ENCODE measurements at regions not wholly inside any gene's neighbourhood (a gene's known extent, or its start where the extent isn't known, plus 50 kb on each side); places are given as distances from the start of the nearest gene placed in this dataset.

GRCh38 chr3:153704115-153704514 lies 417.1 kb upstream of the ARHGEF26 start:
- WGBS, result 91% methylated on average over 1 of the region's 1 CpG
- DNase-seq (ENCODE audit: low spot score in 2 of 2), result no peak
- no peak for TF ChIP-seq CTCF (IDR thresholded peaks at IDR 0.05)
- no peak for TF ChIP-seq POLR2A (IDR thresholded peaks at IDR 0.05)
- no peak for TF ChIP-seq EP300 (IDR thresholded peaks at IDR 0.05)
- TF ChIP-seq POLR2AphosphoS5 (IDR thresholded peaks at IDR 0.05), result no peak
- Histone ChIP-seq H3K4me3 (no peak overlapping the region), H3K4me1 (no peaks in the 10 kb centered on the region), H3K27me3 (no peaks in the 10 kb centered on the region), H3K9me3 (no peaks in the 10 kb centered on the region), H3K36me3 (no peaks in the 10 kb centered on the region), H3K27ac (no peak overlapping the region)

- H3K36me3 ChIP-seq, result no peaks in the 10 kb centered on the region
- WGBS, result 35% methylated on average over 1 of the region's 1 CpG
- no peak for DNase-seq (ENCODE audit: low spot score in 2 of 2)
- H3K4me1 ChIP-seq, result no peaks in the 10 kb centered on the region
- no peak overlapping the region for H3K27ac ChIP-seq
- H3K27me3 ChIP-seq, result no peaks in the 10 kb centered on the region
- no peak overlapping the region for H3K4me3 ChIP-seq
- no peaks in the 10 kb centered on the region for H3K9me3 ChIP-seq
- no peak for TF ChIP-seq POLR2AphosphoS5 (IDR thresholded peaks at IDR 0.05)
- TF ChIP-seq POLR2A (IDR thresholded peaks at IDR 0.05), result no peak
Measured at GRCh38 chr3:153706706-153707105, 414.5 kb upstream of the ARHGEF26 start.

- TF ChIP-seq EP300 (IDR thresholded peaks at IDR 0.05) (no peak), POLR2A (IDR thresholded peaks at IDR 0.05) (no peak), CTCF (IDR thresholded peaks at IDR 0.05) (no peak), POLR2AphosphoS5 (IDR thresholded peaks at IDR 0.05) (no peak)
- WGBS, result 85% methylated on average over 4 of the region's 4 CpGs
- H3K27ac ChIP-seq, result no peak overlapping the region
- H3K9me3 ChIP-seq, result no peaks in the 10 kb centered on the region
- H3K36me3 ChIP-seq, result no peaks in the 10 kb centered on the region
- H3K27me3 ChIP-seq, result no peaks in the 10 kb centered on the region
- no peak overlapping the region for H3K4me3 ChIP-seq
- H3K4me1 ChIP-seq, result no peaks in the 10 kb centered on the region
- DNase-seq (ENCODE audit: low spot score in 2 of 2), result no peak
Measured at GRCh38 chr3:153714016-153714415, 407.2 kb upstream of the ARHGEF26 start.

GRCh38 chr3:153714588-153715290 lies 406.5 kb upstream of the ARHGEF26 start:
- H3K27ac ChIP-seq, result no peak overlapping the region
- H3K4me3 ChIP-seq, result no peak overlapping the region
- no peaks in the 10 kb centered on the region for H3K36me3 ChIP-seq
- no peaks in the 10 kb centered on the region for H3K9me3 ChIP-seq
- H3K27me3 ChIP-seq, result no peaks in the 10 kb centered on the region
- TF ChIP-seq POLR2A (IDR thresholded peaks at IDR 0.05) (no peak), CTCF (IDR thresholded peaks at IDR 0.05) (no peak)
- DNase-seq (ENCODE audit: low spot score in 2 of 2), result no peak
- WGBS, result 40% methylated on average over 1 of the region's 1 CpG
- H3K4me1 ChIP-seq, result no peaks in the 10 kb centered on the region

GRCh38 chr3:153722157-153722556 lies 399.0 kb upstream of the ARHGEF26 start:
- Histone ChIP-seq H3K27ac (no peak overlapping the region), H3K4me1 (no peaks in the 10 kb centered on the region), H3K36me3 (no peaks in the 10 kb centered on the region), H3K9me3 (no peaks in the 10 kb centered on the region), H3K4me3 (no peak overlapping the region), H3K27me3 (no peaks in the 10 kb centered on the region)
- no peak for DNase-seq (ENCODE audit: low spot score in 2 of 2)
- TF ChIP-seq POLR2A (IDR thresholded peaks at IDR 0.05) (no peak), POLR2AphosphoS5 (IDR thresholded peaks at IDR 0.05) (no peak), CTCF (IDR thresholded peaks at IDR 0.05) (no peak), EP300 (IDR thresholded peaks at IDR 0.05) (no peak)
- WGBS, result 71% methylated on average over 2 of the region's 2 CpGs

- Histone ChIP-seq H3K4me1 (no peaks in the 10 kb centered on the region), H3K4me3 (no peak overlapping the region), H3K9me3 (peaks cover 3% of the 10 kb centered on the region), H3K27ac (no peak overlapping the region), H3K36me3 (no peaks in the 10 kb centered on the region), H3K27me3 (no peaks in the 10 kb centered on the region)
- 71% methylated on average over 2 of the region's 2 CpGs for WGBS
- no peak for DNase-seq (ENCODE audit: low spot score in 2 of 2)
- TF ChIP-seq EP300 (IDR thresholded peaks at IDR 0.05), result no peak
- no peak for TF ChIP-seq POLR2AphosphoS5 (IDR thresholded peaks at IDR 0.05)
- TF ChIP-seq POLR2A (IDR thresholded peaks at IDR 0.05), result no peak
- TF ChIP-seq CTCF (IDR thresholded peaks at IDR 0.05), result no peak
Measured at GRCh38 chr3:153731071-153731470, 390.1 kb upstream of the ARHGEF26 start.

Data from suprapubic skin (tissue), 4 donors.